ENCODE measurements at regions not wholly inside any gene's neighbourhood (a gene's known extent, or its start where the extent isn't known, plus 50 kb on each side); places are given as distances from the start of the nearest gene placed in this dataset.
"Not testable (repeated sequence)": the region's sequence is repeated elsewhere in the genome, so short reads cannot be mapped to it uniquely, and the experiment has no call there.

DNA sequence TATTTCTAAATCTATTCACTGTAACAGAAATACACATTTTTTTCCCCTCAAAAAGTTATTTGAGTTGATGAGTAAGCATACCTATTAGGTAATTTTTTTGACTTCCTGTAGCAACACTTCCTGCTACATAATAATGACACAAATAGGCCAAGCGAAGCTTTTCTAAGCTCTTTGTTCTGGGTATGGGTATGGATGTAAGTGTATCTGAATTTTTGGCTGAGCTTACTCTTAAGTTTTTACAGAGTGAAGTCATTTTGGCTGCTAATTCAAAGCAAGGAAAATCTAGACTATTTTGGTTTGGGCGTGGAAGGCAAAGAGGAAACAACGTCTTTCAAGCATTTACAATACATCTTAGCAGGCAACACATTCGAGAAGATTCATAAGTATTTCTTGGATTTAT, 1206.0 kb upstream of the FLRT2 start:
- Mint-ChIP-seq H3K27ac (no peak overlapping the region), H3K4me1 (no peaks in the 10 kb centered on the region), H3K4me3 (no peak overlapping the region), H3K9me3 (peaks cover 11 to 15% of the 10 kb centered on the region in 2 donors), H3K36me3 (no peaks in the 10 kb centered on the region), H3K27me3 (ENCODE audit: low read depth in 2 of 2) (no peaks in the 10 kb centered on the region)
- H3K9me3 ChIP-seq (ENCODE audit: control insufficient read depth, insufficient read depth, low read length): no peaks in the 10 kb centered on the region
- no peak overlapping the region for H3K4me3 ChIP-seq (ENCODE audit: low read length)
- no peaks in the 10 kb centered on the region for H3K36me3 ChIP-seq (ENCODE audit: control insufficient read depth, insufficient read depth, low read length)
- H3K27me3 ChIP-seq (ENCODE audit: control insufficient read depth, insufficient read depth, low read length): no peaks in the 10 kb centered on the region
- H3K27ac ChIP-seq (ENCODE audit: low read length): no peak overlapping the region
- intact Hi-C loops (cut with micrococcal nuclease): no loop called here
- H3K4me1 ChIP-seq (ENCODE audit: control insufficient read depth, insufficient read depth, low read length): no peaks in the 10 kb centered on the region
- ATAC-seq (no peak), DNase-seq (no peak)
- TF ChIP-seq, protein P1, sequence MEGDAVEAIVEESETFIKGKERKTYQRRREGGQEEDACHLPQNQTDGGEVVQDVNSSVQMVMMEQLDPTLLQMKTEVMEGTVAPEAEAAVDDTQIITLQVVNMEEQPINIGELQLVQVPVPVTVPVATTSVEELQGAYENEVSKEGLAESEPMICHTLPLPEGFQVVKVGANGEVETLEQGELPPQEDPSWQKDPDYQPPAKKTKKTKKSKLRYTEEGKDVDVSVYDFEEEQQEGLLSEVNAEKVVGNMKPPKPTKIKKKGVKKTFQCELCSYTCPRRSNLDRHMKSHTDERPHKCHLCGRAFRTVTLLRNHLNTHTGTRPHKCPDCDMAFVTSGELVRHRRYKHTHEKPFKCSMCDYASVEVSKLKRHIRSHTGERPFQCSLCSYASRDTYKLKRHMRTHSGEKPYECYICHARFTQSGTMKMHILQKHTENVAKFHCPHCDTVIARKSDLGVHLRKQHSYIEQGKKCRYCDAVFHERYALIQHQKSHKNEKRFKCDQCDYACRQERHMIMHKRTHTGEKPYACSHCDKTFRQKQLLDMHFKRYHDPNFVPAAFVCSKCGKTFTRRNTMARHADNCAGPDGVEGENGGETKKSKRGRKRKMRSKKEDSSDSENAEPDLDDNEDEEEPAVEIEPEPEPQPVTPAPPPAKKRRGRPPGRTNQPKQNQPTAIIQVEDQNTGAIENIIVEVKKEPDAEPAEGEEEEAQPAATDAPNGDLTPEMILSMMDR (IDR thresholded peaks at IDR 0.05): no peak
- 86% methylated on average over 2 of the region's 4 CpGs for WGBS (ENCODE audit: insufficient coverage)

GRCh38 chr14:84336433-84336832, 1193.5 kb upstream of the FLRT2 start:
- no peak for DNase-seq
- no peaks in the 10 kb centered on the region for H3K4me1 ChIP-seq (ENCODE audit: control insufficient read depth, insufficient read depth, low read length)
- intact Hi-C loops (cut with micrococcal nuclease): no loop called here
- Mint-ChIP-seq H3K4me3 (no peak overlapping the region), H3K36me3 (no peaks in the 10 kb centered on the region), H3K4me1 (no peaks in the 10 kb centered on the region), H3K9me3 (peaks cover 13 to 15% of the 10 kb centered on the region in 2 donors), H3K27ac (no peak overlapping the region), H3K27me3 (ENCODE audit: low read depth in 2 of 2) (no peaks in the 10 kb centered on the region)
- no peak for ATAC-seq
- H3K4me3 ChIP-seq (ENCODE audit: low read length): no peak overlapping the region
- TF ChIP-seq, protein P1 (IDR thresholded peaks at IDR 0.05): no peak
- H3K27me3 ChIP-seq (ENCODE audit: control insufficient read depth, insufficient read depth, low read length): no peaks in the 10 kb centered on the region
- H3K36me3 ChIP-seq (ENCODE audit: control insufficient read depth, insufficient read depth, low read length): no peaks in the 10 kb centered on the region
- H3K27ac ChIP-seq (ENCODE audit: low read length): no peak overlapping the region
- no peaks in the 10 kb centered on the region for H3K9me3 ChIP-seq (ENCODE audit: control insufficient read depth, insufficient read depth, low read length)

DNA sequence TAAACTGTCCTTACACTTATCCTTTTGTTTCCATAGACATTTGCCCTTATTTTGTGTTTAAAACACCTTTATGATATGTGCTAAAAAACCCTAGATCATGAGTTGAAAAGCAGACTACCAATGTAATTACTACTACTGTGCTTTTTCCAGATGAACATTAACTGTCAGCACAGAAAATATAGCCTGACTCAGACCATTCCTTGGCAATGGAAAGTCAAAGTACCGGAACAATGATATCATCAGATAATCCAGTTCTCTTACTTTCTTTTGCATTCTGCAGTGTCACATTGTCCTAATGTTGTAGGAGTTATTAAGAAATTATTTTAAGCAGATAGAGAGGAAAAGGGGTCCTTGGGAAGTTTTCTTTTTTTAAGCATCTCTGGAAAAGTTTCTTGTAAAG, 1189.0 kb upstream of the FLRT2 start:
- Histone ChIP-seq H3K36me3 (ENCODE audit: control insufficient read depth, insufficient read depth, low read length) (no peaks in the 10 kb centered on the region), H3K4me1 (ENCODE audit: control insufficient read depth, insufficient read depth, low read length) (no peaks in the 10 kb centered on the region), H3K27ac (ENCODE audit: low read length) (no peak overlapping the region), H3K4me3 (ENCODE audit: low read length) (no peak overlapping the region), H3K27me3 (ENCODE audit: control insufficient read depth, insufficient read depth, low read length) (no peaks in the 10 kb centered on the region), H3K9me3 (ENCODE audit: control insufficient read depth, insufficient read depth, low read length) (no peaks in the 10 kb centered on the region)
- Mint-ChIP-seq H3K4me3 (no peak overlapping the region), H3K27me3 (ENCODE audit: low read depth in 2 of 2) (no peaks in the 10 kb centered on the region), H3K9me3 (peaks cover 10 to 13% of the 10 kb centered on the region in 2 donors), H3K36me3 (no peaks in the 10 kb centered on the region), H3K4me1 (no peaks in the 10 kb centered on the region), H3K27ac (no peak overlapping the region)
- ATAC-seq (no peak), DNase-seq (no peak)
- TF ChIP-seq, protein P1 (IDR thresholded peaks at IDR 0.05): no peak
- intact Hi-C loops (cut with micrococcal nuclease): no loop called here
- WGBS (ENCODE audit: insufficient coverage): 100% methylated on average over 1 of the region's 1 CpG

DNA sequence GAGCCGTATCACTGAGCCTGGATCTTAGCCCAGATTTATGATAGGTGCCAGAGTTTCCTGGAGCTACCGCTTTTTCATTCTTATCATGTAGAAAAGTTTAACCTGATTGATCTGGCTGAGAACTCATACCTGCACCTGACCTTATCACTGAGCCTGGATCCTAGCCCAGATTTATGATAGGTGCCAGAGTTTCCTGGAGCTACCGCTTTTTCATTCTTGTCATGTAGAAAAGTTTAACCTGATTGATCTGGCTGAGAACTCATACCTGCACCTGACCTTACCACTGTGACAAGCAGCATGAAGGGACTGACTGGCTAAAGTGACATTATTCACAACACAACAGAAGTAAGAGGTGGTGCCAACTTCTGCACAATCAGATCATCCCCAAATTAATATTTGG, 1188.1 kb upstream of the FLRT2 start:
- H3K36me3 Mint-ChIP-seq; DNase-seq; intact Hi-C loops (cut with micrococcal nuclease); H3K4me1 ChIP-seq (ENCODE audit: control insufficient read depth, insufficient read depth, low read length); H3K27ac ChIP-seq (ENCODE audit: low read length); H3K4me3 Mint-ChIP-seq; H3K27me3 ChIP-seq (ENCODE audit: control insufficient read depth, insufficient read depth, low read length); ATAC-seq; H3K4me3 ChIP-seq (ENCODE audit: low read length); H3K27me3 Mint-ChIP-seq (ENCODE audit: low read depth in 2 of 2); H3K27ac Mint-ChIP-seq; H3K9me3 ChIP-seq (ENCODE audit: control insufficient read depth, insufficient read depth, low read length); H3K36me3 ChIP-seq (ENCODE audit: control insufficient read depth, insufficient read depth, low read length); H3K4me1 Mint-ChIP-seq: not testable (repeated sequence)
- 90% methylated on average over 3 of the region's 3 CpGs for WGBS (ENCODE audit: insufficient coverage)
- peaks cover 10 to 15% of the 10 kb centered on the region in 2 donors for H3K9me3 Mint-ChIP-seq

Data from natural killer cell (primary cell).